ENCODE measurements at regions not wholly inside any gene's neighbourhood (a gene's known extent, or its start where the extent isn't known, plus 50 kb on each side); places are given as distances from the start of the nearest gene placed in this dataset.

DNA sequence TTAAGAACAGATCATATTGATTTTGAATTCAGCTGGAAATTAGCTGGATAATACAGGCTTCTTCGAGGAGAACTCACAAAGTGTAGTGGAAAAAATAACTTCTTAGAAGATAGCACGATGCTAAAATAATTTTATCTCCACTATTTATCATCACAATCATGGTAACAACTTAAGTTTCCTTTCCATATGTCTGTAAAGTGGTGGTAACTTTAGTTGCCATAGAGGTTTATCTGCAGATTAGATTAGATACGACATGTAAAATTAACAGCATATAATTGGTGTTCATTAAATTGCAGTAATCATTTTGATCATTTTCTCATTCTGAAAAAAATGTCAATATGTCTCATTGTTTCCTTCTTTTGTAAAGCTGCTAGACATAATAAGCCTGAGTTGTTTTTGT is 921.5 kb downstream of the KCNT2 start (continued):
- TF ChIP-seq MCM3 (IDR thresholded peaks at IDR 0.05) (no peak), TAF7 (tag; IDR thresholded peaks at IDR 0.05) (no peak), NFE2 (IDR thresholded peaks at IDR 0.05; ENCODE audit: low read depth) (no peak), ZNF311 (CRISPR knock-in tag; IDR thresholded peaks at IDR 0.05) (no peak), MTA1 (IDR thresholded peaks at IDR 0.05; ENCODE audit: borderline replicate concordance) (no peak)
- TF ChIP-seq, protein P1, sequence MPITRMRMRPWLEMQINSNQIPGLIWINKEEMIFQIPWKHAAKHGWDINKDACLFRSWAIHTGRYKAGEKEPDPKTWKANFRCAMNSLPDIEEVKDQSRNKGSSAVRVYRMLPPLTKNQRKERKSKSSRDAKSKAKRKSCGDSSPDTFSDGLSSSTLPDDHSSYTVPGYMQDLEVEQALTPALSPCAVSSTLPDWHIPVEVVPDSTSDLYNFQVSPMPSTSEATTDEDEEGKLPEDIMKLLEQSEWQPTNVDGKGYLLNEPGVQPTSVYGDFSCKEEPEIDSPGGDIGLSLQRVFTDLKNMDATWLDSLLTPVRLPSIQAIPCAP (CRISPR knock-in tag; IDR thresholded peaks at IDR 0.05; ENCODE audit: borderline replicate concordance): no peak
- TF ChIP-seq, protein P2, sequence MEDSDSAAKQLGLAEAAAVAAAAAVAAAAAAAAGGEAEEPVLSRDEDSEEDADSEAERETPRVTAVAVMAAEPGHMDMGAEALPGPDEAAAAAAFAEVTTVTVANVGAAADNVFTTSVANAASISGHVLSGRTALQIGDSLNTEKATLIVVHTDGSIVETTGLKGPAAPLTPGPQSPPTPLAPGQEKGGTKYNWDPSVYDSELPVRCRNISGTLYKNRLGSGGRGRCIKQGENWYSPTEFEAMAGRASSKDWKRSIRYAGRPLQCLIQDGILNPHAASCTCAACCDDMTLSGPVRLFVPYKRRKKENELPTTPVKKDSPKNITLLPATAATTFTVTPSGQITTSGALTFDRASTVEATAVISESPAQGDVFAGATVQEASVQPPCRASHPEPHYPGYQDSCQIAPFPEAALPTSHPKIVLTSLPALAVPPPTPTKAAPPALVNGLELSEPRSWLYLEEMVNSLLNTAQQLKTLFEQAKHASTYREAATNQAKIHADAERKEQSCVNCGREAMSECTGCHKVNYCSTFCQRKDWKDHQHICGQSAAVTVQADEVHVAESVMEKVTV (CRISPR knock-in tag; IDR thresholded peaks at IDR 0.05): no peak

DNA sequence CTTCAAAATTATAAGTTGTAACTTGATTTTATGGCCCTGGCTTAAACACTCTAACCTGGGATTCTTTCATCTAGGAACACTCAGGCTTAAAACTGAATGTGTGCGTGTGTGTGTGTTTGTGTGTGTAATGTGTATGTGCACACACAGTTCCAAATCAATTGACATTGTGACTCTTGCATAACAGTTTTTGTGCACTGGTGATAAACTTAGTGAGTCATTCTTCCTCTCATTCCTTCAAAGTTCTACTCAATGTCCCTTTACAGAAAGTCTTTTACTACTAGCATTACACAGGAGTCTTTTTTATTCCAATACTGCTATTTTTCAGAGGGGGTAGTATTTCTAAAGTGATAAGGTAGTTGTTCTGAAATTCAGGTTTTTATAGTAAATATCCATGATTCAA is 943.6 kb downstream of the KCNT2 start:
- Histone ChIP-seq H3K27ac (ENCODE audit: extremely low read depth, low read depth, low read length) (no peak overlapping the region), H3K9me3 (replicated peaks; ENCODE audit: control insufficient read depth, insufficient read depth, low read depth, low read length) (no peaks in the 10 kb centered on the region), H3K4me1 (replicated peaks in 1 of 2; ENCODE audit: control insufficient read depth in 2 of 2, insufficient read depth in 2 of 2, low read length in 2 of 2) (no peaks in the 10 kb centered on the region), H4K20me1 (replicated peaks; ENCODE audit: control insufficient read depth, insufficient read depth, low read length) (no peaks in the 10 kb centered on the region), H3K9ac (ENCODE audit: insufficient read depth in 1 of 2, low read depth in 2 of 2, low read length in 2 of 2) (no peak overlapping the region), H3K4me3 (no peak overlapping the region), H3K9me1 (ENCODE audit: control insufficient read depth, insufficient read depth, low read length) (no peaks in the 10 kb centered on the region), H3K36me3 (ENCODE audit: control insufficient read depth, insufficient read depth, low read length) (no peaks in the 10 kb centered on the region), H3K27me3 (ENCODE audit: control insufficient read depth in 2 of 2, insufficient read depth in 2 of 2, low read length in 2 of 2) (no peaks in the 10 kb centered on the region), H3K4me2 (ENCODE audit: insufficient read depth, low read length) (no peak overlapping the region), H2AFZ (ENCODE audit: low read depth, low read length) (no peak overlapping the region), H3K79me2 (ENCODE audit: control insufficient read depth, insufficient read depth, low read length) (no peaks in the 10 kb centered on the region)
- in situ Hi-C loops (cut with MboI) (no loop called here), intact Hi-C loops (cut with micrococcal nuclease) (no loop called here)
- 0% methylated on average over 1 of the region's 1 CpG for WGBS (ENCODE audit: insufficient coverage, low coverage, missing lambda C conversion rate)
- BruUV-seq (replicated peaks): no TSS peak
- no peak for FAIRE-seq
- CTCF ChIA-PET (ENCODE audit: low intra/inter-chr PET ratio): no interaction called here
- POLR2A ChIA-PET: no interaction called here
- no peak for ATAC-seq
- no peak for DNase-seq (ENCODE audit: extremely low read depth in 1 of 4, low spot score in 3 of 4)
- no peak for TF ChIP-seq SMAD1 (IDR thresholded peaks at IDR 0.05; ENCODE audit: low read depth, low read length, partially characterized antibody)
- no peak for TF ChIP-seq NBN (IDR thresholded peaks at IDR 0.05; ENCODE audit: low read depth)
- no peak for TF ChIP-seq RAD21 (CRISPR knock-in tag; conservative IDR thresholded peaks at IDR 0.05 in 1 of 2, IDR thresholded peaks at IDR 0.05 in 1 of 2)
- TF ChIP-seq, protein P3, sequence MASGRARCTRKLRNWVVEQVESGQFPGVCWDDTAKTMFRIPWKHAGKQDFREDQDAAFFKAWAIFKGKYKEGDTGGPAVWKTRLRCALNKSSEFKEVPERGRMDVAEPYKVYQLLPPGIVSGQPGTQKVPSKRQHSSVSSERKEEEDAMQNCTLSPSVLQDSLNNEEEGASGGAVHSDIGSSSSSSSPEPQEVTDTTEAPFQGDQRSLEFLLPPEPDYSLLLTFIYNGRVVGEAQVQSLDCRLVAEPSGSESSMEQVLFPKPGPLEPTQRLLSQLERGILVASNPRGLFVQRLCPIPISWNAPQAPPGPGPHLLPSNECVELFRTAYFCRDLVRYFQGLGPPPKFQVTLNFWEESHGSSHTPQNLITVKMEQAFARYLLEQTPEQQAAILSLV (tag; IDR thresholded peaks at IDR 0.05): 0 out of 2 replicates have a peak, but pooled peaks have one; percentile 33
- no peak for TF ChIP-seq PTTG1 (tag; IDR thresholded peaks at IDR 0.05; ENCODE audit: low read depth)
- no peak for TF ChIP-seq JUND (IDR thresholded peaks at IDR 0.05; ENCODE audit: borderline replicate concordance, low read depth, low read length)
- TF ChIP-seq JUND (tag; IDR thresholded peaks at IDR 0.05; ENCODE audit: borderline replicate concordance, low read depth, low read length): peak; percentile 27; the same call in 1 of the 3 replicates
- TF ChIP-seq FOSL1 (tag; conservative IDR thresholded peaks at IDR 0.05): peak; percentile 30
- no peak for TF ChIP-seq ZNF41 (CRISPR knock-in tag; conservative IDR thresholded peaks at IDR 0.05)
- TF ChIP-seq, protein P4, sequence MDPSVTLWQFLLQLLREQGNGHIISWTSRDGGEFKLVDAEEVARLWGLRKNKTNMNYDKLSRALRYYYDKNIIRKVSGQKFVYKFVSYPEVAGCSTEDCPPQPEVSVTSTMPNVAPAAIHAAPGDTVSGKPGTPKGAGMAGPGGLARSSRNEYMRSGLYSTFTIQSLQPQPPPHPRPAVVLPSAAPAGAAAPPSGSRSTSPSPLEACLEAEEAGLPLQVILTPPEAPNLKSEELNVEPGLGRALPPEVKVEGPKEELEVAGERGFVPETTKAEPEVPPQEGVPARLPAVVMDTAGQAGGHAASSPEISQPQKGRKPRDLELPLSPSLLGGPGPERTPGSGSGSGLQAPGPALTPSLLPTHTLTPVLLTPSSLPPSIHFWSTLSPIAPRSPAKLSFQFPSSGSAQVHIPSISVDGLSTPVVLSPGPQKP (CRISPR knock-in tag; IDR thresholded peaks at IDR 0.05): no peak
- TF ChIP-seq TOE1 (IDR thresholded peaks at IDR 0.05; ENCODE audit: borderline replicate concordance): no peak
- no peak for TF ChIP-seq TOE1 (CRISPR knock-in tag; IDR thresholded peaks at IDR 0.05; ENCODE audit: borderline replicate concordance, low read depth)
- TF ChIP-seq CC2D1A (IDR thresholded peaks at IDR 0.05): no peak

All from K562 (cell line).